SK-N-SH treated with all-trans-retinoic acid at 6 μM for 48 hours (cell line): ENCODE measurements at regions not wholly inside any gene's neighbourhood (a gene's known extent, or its start where the extent isn't known, plus 50 kb on each side); places are given as distances from the start of the nearest gene placed in this dataset.
"Not testable (repeated sequence)": the region's sequence is repeated elsewhere in the genome, so short reads cannot be mapped to it uniquely, and the experiment has no call there.

ENCODE experiments used
- ATAC-seq: fragments of 200-7000 bp; cut with Tn5 transposase; 3 replicates; pipeline ENCODE4 v1.9.1; 2020; ENCODE audit warnings: mild to moderate bottlenecking, moderate library complexity
- ARNTL ChIP-seq: fragments of 450-650 bp; formaldehyde crosslinking; IDR thresholded peaks from 2 replicates; pipeline ENCODE4 v1.5.0; 2020; ENCODE audit warnings: low read depth, mild to moderate bottlenecking, moderate library complexity, borderline replicate concordance
- BACH2 ChIP-seq: fragments of 250-450 bp; sonication (Bioruptor Pico); IDR thresholded peaks from 2 replicates; pipeline ENCODE4 v1.9.0; 2021; ENCODE audit warnings: mild to moderate bottlenecking, borderline replicate concordance
- CREB5 ChIP-seq: fragments of 250-450 bp; sonication (Bioruptor Pico); IDR thresholded peaks from 2 replicates; pipeline ENCODE4 v1.5.1; 2020; ENCODE audit warnings: low read depth, mild to moderate bottlenecking, moderate library complexity
- CSDC2 ChIP-seq: fragments of 250-450 bp; sonication (Bioruptor Pico); IDR thresholded peaks from 2 replicates; pipeline ENCODE4 v1.5.0; 2020; ENCODE audit warnings: mild to moderate bottlenecking, moderate library complexity
- CSRNP3 ChIP-seq: fragments of 250-450 bp; sonication (Bioruptor Pico); IDR thresholded peaks from 2 replicates; pipeline ENCODE4 v1.5.1; 2021; ENCODE audit warnings: mild to moderate bottlenecking, moderate library complexity
- ESRRG ChIP-seq: fragments of 250-450 bp; sonication (Bioruptor Pico); IDR thresholded peaks from 2 replicates; pipeline ENCODE4 v1.6.1; 2021; ENCODE audit warnings: mild to moderate bottlenecking
- GLIS3 ChIP-seq: fragments of 250-450 bp; sonication (Bioruptor Pico); IDR thresholded peaks from 2 replicates; pipeline ENCODE4 v1.5.0; 2020; ENCODE audit warnings: mild to moderate bottlenecking, moderate library complexity
- ISL1 ChIP-seq: fragments of 250-450 bp; sonication (Bioruptor Pico); IDR thresholded peaks from 2 replicates; pipeline ENCODE4 v2.1.2; 2022; ENCODE audit warnings: mild to moderate bottlenecking, moderate library complexity
- OSR1 ChIP-seq: fragments of 250-450 bp; sonication (Bioruptor Pico); IDR thresholded peaks from 2 replicates; pipeline ENCODE4 v1.8.0; 2022; ENCODE audit warnings: moderate library complexity, mild to moderate bottlenecking, inconsistent platforms
- PATZ1 ChIP-seq: fragments of 250-450 bp; sonication (Bioruptor Pico); IDR thresholded peaks from 2 replicates; pipeline ENCODE4 v1.8.0; 2020; ENCODE audit warnings: mild to moderate bottlenecking, moderate library complexity, borderline replicate concordance
- POU6F1 ChIP-seq: fragments of 250-450 bp; sonication (Bioruptor Pico); IDR thresholded peaks from 2 replicates; pipeline ENCODE4 v1.8.0; 2021; ENCODE audit warnings: low read depth, mild to moderate bottlenecking, moderate library complexity, borderline replicate concordance
- RARB ChIP-seq: fragments of 250-450 bp; sonication (Bioruptor Pico); IDR thresholded peaks from 2 replicates; pipeline ENCODE4 v1.8.0; 2021; ENCODE audit warnings: mild to moderate bottlenecking, moderate library complexity
- TOX ChIP-seq: fragments of 250-450 bp; sonication (Bioruptor Pico); IDR thresholded peaks from 2 replicates; pipeline ENCODE4 v1.8.0; 2021; ENCODE audit warnings: mild to moderate bottlenecking, moderate library complexity, borderline replicate concordance
- ZC3H10 ChIP-seq: fragments of 250-450 bp; sonication (Bioruptor Pico); IDR thresholded peaks from 2 replicates; pipeline ENCODE4 v1.5.1; 2021; ENCODE audit warnings: mild to moderate bottlenecking, moderate library complexity
- ZFP3 ChIP-seq: fragments of 250-450 bp; sonication (Bioruptor Pico); IDR thresholded peaks from 2 replicates; pipeline ENCODE4 v1.5.0; 2020; ENCODE audit warnings: mild to moderate bottlenecking, moderate library complexity
- ZNF70 ChIP-seq: fragments of 450-650 bp; formaldehyde crosslinking; IDR thresholded peaks from 2 replicates; pipeline ENCODE4 v1.5.0; 2020; ENCODE audit warnings: mild to moderate bottlenecking, moderate library complexity
- ZNF8 ChIP-seq: fragments of 450-650 bp; formaldehyde crosslinking; IDR thresholded peaks from 2 replicates; pipeline ENCODE4 v1.5.0; 2020; ENCODE audit warnings: mild to moderate bottlenecking, moderate library complexity

- no peak for TF ChIP-seq CREB5 (CRISPR knock-in tag)
- no peak for TF ChIP-seq ZNF8 (CRISPR knock-in tag)
These were observed 78.5 kb upstream of the ELAC2 start (continued) for GRCh38 chr17:13096291-13096690.

- ATAC-seq = not testable (repeated sequence)
These were observed 74.2 kb upstream of the ELAC2 start for GRCh38 chr17:13092010-13092409.

GRCh38 chr17:13088666-13089065 lies 70.8 kb upstream of the ELAC2 start:
- no peak for ATAC-seq
- TF ChIP-seq RARB (no peak), BACH2 (CRISPR knock-in tag) (no peak), ZNF8 (CRISPR knock-in tag) (no peak), ARNTL (CRISPR knock-in tag) (no peak), POU6F1 (CRISPR knock-in tag) (no peak), ZC3H10 (CRISPR knock-in tag) (no peak), GLIS3 (CRISPR knock-in tag) (no peak), ESRRG (CRISPR knock-in tag) (no peak), CSRNP3 (no peak)

GRCh38 chr17:13087802-13088201 lies 70.0 kb upstream of the ELAC2 start:
- no peak for ATAC-seq
- TF ChIP-seq TOX (CRISPR knock-in tag) (no peak), PATZ1 (CRISPR knock-in tag) (no peak), CSDC2 (no peak), CSRNP3 (no peak), ISL1 (CRISPR knock-in tag) (no peak), ZFP3 (CRISPR knock-in tag) (no peak), GLIS3 (CRISPR knock-in tag) (no peak), POU6F1 (CRISPR knock-in tag) (no peak)

- ATAC-seq = no peak
- no peak for TF ChIP-seq OSR1 (CRISPR knock-in tag)
- TF ChIP-seq CREB5 (CRISPR knock-in tag) = no peak
- TF ChIP-seq RARB = no peak
- no peak for TF ChIP-seq ZC3H10 (CRISPR knock-in tag)
- no peak for TF ChIP-seq ZFP3 (CRISPR knock-in tag)
- TF ChIP-seq ARNTL (CRISPR knock-in tag) = no peak
- TF ChIP-seq ZNF70 (CRISPR knock-in tag) = no peak
These were observed 68.4 kb upstream of the ELAC2 start for GRCh38 chr17:13086142-13086769.
